ENCODE measurements at regions not wholly inside any gene's neighbourhood (a gene's known extent, or its start where the extent isn't known, plus 50 kb on each side); places are given as distances from the start of the nearest gene placed in this dataset.
"Not testable (repeated sequence)": the region's sequence is repeated elsewhere in the genome, so short reads cannot be mapped to it uniquely, and the experiment has no call there.

DNA sequence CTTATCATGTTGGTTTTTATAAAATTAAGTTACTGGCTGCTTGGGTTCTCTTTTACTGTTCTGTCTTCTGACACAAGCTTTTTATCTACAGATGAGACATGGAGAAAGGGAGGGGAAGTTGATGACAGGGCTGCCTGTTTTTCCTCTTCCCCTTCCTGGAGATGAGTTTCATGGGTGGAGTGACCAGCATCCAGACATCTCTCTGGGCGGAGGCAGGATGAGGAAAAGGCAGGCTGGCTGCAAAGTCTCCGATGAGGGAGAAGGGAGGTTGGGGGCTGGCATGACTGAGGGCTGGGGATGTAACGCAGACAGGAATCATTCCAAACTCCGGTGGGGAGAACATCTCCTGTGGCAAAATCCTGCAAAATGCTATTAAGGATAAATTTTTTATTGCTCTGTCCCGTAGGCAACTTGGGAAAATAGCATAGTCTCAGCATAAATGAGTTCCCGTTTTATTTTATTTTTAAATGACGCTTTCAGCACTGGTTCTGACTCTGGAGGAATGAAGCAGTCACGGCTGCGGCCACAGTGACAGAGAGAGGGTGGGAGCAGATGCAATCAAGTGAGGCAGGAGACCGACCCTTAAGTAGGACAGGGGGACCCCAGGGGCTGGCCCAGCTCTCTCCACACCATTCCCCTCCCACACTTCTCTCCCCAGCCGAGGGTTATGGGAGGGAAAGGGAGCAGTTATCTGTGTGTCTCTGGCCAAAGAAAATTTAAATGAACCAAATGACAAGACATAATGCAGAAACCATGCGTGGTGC, 108.8 kb upstream of the PMEPA1 start:
- no peak for DNase-seq (ENCODE audit: extremely low read depth, low read depth, low spot score)

DNA sequence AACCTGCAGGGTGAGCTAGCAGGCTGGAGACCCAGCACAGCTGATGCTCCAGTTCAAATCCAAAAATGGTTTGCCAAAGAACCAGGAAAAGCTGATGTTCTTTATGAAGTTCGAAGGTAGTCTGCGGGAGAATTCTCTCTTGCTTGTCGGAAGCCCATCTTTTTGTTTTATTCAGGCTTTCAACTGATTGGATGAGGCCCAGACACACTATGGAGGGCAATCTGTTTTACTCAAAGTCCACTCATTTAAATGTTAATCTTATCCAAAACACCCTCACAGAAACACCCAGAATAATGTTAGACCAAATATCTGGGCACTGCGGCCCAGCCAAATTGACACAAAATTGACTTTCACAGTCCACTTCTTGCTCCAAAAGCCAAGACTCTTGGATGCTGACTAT, 105.6 kb upstream of the PMEPA1 start:
- DNase-seq (ENCODE audit: extremely low read depth, low read depth, low spot score): no peak

DNA sequence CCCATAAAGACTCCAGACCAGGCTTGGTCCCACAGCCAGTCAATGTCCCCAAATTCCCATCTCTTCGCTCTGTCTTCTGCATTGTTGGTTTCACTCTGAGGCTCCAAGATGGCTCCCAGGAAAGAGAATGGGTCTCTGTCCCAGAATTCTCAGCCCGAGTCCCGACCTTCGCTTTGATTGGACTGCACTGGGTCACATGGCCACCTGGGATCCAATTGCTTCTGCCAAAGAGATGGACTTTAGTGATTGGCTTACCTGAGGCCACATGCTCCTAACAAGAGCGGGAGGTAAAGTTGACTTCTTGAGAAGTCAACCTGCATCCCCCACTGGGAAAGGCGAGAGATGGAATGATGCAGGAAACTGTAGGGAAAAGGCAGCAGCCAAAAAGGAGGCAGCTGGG, 104.7 kb upstream of the PMEPA1 start:
- DNase-seq (ENCODE audit: extremely low read depth, low read depth, low spot score): no peak

DNA sequence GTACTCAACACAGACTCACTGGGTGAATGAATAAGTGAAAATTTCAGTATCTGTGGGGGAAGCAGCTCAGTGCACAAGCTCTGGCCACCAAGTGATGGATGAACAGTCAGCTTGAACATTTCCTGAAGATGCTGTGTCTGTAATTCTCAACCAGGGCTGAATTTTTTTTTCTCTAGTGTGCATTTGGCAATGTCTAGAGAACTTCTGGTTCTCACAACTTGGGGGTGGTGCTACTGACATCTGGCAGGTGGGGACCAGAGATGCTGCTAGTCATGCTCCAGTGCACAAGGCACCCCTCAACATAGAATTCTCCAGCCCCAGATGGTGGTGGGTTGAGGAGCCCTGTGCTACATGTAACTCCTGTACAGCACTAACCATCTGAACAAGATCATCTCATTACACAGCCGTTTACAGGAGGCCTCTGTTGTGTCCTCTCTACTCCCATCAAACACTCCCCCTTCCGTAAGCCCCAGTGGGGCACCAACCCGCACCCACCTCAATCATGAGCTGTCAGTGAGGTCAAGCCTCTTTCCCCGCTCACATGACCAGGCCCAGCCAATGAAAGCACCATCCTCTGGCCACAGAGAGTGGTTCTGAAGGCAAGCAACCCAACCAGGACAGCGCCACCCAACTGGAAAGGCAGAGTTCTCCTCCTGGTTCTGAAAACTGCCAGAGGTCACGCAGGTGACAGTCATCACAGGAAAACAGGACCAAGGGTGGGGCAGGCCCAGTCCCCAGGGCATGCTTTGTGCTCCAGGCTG, 103.9 kb upstream of the PMEPA1 start:
- no peak for DNase-seq (ENCODE audit: extremely low read depth, low read depth, low spot score)

DNA sequence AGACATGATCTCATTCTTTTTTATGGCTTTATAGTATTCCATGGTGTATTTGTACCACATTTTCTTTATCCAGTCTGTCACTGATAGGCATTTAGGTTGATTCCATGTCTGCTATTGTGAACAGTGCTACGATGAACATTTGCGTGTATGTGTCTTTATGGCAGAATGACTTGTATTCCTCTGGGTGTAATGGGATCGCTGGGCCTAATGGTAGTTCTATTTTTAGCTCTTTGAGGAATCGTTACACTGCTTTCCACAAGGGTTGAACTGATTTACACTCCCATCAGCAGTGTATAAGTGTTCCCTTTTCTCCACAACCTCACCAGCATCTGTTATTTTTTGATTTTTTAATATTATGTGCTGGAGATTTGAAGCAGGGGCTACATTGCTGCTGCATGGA, 102.8 kb upstream of the PMEPA1 start:
- DNase-seq (ENCODE audit: extremely low read depth, low read depth, low spot score): not testable (repeated sequence)

DNA sequence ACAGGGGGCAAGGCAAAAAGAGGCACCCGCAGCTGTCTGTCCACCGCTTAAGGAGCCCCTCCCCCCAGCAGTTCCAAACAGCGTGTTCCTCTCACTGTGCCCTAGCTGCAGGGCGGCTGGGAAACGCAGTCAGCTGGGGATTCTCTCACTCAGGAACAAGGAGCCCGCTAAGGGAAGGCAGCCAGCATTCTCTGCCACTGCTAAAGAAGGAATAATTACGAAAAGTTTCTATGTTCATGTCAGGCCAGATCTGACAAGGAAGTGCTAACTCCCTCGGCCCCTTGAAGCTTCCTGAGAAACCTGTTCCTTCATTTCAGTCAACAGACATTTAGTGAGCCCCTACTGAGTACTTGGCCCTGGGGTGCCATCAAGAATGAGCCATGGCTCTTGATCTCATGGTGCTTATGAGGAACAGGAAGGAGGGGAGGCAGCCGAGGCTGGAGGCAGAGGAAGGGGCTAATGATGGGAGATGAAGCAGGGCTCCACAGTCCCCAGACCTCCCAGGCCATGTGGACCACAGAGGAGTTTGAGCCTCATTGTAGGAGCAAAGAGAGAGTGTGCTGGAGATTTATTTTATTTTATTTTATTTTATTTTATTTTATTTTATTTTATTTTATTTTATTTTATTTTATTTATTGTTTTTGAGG, 101.7 kb upstream of the PMEPA1 start:
- DNase-seq (ENCODE audit: extremely low read depth, low read depth, low spot score): no peak

DNA sequence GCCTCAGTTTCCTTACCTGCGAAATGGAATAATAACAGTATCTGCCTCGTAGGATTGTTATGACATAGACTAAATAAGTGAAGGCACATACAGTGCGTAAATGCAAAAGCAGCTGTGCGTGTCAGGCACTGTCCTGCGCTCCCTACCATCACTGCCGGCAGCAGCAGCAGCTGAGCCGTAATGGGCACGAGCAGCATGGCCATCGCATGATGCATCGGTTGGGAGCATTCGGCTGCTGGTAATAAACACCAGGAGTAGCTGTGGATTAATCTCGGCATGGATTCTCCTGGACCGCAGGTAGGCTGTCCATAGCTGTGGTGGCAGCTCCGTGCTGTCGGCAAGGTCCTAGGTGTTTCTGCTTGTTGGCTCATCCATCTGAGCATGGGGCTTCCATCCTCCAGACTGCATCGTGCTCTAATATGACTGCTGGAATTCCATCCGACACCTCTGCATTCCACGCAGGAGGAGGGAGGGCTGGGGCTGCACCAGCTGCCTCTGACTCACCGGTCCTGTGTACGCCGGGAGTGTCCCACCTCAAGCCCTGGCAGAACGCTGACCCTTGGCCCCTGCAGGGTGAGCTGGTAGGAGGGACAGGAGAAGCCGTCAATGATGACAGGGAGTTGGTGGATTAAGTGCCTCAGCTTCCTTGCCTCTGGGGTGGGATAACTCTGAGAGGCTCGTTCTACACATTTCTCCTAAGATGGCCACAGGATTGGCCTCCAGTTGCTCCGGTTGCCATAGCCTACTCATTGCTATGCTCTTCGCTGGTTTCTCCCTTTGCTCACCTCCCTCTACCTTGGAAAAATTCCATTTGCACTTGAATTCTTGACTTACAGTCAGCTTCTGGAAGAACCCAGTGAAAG, 100.9 kb upstream of the PMEPA1 start:
- no peak for DNase-seq (ENCODE audit: extremely low read depth, low read depth, low spot score)

DNA sequence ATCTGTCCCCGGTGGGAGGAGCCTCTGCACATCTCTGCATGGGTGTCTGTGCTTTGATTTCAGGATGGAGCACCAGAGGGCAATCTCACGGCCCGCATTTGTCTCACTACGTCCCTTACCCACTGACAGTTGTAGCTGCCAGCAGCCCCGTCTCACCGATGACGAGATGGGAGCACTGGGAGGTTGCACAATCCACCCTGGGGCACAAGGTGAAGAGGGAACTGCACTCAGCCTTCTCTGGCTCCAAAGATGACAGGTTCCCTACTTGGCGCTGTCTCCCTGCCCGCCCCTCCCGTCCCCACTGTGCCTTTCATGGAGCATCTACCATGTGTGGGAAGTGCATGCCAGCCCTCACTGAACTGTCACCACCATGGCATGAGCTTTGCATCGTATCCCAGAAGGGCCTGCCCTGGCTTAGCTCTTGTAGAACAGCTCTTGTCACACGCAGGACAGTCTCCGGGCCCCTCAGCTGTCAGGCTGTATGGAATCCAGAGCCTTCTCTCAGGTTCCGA, 99.9 kb upstream of the PMEPA1 start:
- DNase-seq (ENCODE audit: extremely low read depth, low read depth, low spot score): no peak

DNA sequence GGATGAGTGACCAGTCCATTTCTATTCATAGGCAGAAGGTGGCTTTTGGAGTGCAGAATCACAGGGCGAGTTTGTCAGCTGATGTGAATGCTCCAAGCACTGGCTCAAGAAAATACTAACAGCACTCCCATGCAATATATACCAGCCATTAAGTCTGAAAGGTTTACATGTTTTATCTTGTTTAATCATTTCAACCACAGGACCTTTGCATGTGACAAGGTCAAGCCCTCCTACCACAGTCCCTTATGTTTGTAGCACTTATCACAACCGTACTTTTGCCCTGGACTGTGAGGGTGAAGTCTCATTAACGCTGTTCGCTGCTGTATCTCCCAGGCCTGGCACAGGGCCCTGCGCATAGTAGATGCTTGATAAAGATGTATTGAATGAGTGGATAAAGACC, 99.3 kb upstream of the PMEPA1 start:
- no peak for DNase-seq (ENCODE audit: extremely low read depth, low read depth, low spot score)

DNA sequence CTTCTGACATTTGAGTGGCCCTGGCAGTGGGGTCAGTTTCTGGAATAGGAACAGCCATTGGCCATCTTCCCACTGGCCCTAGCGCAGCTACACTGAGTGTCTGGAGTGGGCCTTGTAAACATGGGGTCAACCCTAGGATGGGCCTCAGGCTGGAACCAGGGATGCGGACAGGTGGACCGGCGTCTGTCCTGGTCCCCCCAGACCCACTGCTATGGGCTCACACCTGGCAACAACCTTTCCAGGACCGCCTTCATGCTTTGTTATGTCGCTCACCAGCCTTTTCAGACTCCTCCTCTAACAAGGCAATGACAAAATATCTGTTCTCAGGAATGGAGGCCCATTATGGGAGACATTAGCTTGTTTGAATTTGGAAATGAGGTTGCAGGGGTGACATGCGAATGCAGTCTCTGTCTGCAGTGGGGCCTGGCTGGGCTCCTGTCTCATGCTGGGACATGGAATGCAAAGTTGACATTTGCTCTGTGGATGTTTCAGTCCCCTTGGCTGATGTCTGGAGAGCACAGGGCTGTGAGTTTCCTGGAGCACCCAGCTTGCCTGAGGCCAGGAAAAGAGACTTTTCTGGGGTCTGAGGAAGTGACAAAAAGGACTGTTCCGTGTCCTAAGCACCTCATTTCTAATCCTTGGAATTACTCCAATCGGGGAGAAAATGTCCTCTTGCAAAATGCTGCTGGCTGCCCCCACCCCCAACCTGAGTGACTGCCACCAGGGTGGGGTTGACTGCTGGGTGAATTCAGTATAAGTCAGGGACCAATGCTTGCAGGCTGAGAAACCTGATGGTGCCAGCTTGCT, 98.7 kb upstream of the PMEPA1 start:
- no peak for DNase-seq (ENCODE audit: extremely low read depth, low read depth, low spot score)

DNA sequence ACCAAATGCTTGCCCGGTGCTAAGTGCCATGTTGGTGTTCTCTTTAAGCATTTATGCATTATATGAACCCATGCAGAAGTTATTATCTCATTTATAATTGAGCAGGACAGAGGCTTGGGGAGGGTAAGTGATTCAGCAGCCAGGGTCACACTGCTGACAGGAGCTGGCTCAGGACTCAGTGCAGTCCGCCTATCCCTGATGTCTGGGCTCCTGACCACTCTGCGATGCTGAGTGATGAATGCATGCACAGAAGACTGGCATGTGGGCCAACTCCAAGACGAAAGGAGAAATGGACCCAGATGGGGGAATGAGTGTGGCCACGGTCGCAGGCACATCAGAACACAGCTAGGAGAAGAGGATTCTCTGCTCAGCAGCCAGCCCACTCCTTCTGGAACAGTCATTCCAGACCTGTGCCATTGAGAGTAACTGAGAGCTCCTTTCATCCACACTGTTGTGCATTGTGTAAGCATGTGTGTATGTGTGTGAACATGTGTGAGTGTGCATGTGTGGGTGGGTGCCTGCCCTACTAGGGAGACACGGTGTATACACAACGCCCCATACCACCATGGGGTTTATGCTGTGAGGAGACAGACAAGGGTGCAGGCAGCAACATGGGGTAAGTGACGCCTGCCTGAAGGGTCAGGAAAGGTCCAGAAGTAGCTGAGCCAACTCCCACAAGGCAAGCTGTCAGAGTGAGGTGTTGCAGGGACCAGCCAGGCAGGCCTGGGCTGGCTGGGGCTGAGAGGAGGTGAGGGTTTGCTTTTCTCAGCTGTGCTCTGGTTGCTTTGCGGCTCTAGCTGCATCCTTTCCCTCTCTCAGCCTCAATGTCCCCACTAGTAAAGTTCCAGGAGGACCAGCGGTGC, 97.8 kb upstream of the PMEPA1 start:
- no peak for DNase-seq (ENCODE audit: extremely low read depth, low read depth, low spot score)

DNA sequence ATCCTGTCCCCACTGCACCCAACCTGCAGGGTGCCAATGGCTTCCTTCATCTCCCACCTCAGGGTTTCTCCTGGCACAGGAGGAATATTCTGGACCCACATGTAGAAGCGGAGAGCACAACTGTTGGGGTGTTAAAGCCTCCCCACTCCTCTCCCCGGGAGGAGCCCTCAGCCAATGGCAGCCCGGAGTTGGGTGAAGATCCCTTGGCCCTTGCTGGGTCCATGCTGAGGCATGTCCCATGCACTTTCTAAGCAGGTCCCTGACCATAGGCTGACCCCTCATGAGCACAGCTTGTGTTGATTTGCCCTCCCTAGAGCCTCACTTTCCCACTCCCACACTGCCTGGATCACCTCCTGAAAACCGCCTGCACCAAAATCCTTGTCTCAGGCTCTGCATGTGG, 97.2 kb upstream of the PMEPA1 start:
- DNase-seq (ENCODE audit: extremely low read depth, low read depth, low spot score): no peak

DNA sequence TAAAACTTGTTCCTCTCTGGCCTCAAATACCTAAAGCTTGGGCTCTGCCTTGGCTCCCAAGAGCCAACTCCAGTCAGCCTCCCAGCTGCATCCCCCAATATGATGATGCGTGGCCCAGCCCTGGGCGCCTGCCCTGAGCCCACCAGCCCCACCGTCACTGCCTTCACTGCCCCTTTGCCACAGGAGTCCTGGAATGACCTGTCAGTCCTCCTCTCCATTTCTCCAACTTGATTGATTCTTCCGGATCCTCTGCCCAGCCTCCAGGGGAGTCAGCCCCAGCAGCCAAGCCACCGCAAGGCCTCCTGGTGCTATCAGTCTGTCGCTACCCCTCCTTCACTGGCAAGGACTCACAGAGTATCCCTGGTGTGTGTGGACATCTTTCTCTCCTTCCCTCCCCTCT, 96.7 kb upstream of the PMEPA1 start:
- no peak for DNase-seq (ENCODE audit: extremely low read depth, low read depth, low spot score)

DNA sequence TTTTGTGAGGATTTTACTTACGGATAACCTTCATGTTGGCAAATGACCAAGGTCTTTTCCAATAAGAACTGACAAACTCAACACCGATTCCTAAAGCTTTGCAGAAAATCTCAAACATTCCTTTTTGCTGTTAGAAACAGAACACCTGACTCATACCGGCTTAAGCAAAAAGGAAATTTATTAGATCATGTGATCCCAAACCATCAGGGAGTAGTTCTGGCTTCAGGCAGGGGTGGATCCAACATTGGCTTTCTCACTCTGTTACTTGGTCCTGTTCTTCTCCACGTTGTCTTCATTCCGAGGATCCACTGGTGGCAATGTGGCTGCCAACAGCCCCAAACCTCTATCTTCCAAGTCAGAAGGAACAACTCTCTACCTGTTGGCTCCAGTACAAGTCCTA, 95.9 kb upstream of the PMEPA1 start:
- no peak for DNase-seq (ENCODE audit: extremely low read depth, low read depth, low spot score)

DNA sequence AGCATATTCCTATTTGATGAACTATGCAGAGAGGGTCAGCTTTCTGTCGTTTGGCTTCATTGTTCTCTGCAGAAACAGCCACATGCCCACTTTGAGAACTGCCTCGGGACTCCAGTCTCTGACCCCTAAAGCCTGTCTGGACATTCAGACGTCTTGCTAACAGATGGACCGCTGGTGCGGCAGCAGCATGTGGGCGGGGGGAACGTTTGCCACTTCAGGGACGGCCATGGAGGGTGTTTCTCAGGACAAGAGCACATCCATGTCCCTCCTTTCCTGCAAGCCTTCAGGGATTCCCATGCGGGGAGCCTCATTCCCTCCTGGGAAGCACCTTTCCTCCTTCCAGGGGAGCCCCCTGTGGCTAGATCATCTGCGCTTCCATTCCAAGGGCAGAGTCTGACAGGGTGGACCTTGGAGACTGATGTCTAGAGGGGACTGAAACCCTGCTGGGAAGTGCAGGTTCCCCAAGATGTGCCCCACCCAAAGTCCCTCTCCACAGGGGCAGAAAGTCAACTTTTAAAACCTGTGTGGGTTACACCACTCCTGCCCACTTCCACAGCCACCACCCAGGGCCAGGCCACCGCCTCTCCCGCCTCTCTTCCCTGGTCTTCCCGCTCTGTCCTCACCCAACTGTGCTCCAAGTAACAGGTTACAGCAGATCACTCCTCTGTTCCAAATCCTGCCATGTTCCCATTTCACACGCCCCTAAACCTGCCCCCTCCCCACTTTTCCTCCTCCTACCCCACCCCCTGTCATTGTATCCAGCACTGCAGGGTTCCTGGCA, 94.8 kb upstream of the PMEPA1 start:
- no peak for DNase-seq (ENCODE audit: extremely low read depth, low read depth, low spot score)

DNA sequence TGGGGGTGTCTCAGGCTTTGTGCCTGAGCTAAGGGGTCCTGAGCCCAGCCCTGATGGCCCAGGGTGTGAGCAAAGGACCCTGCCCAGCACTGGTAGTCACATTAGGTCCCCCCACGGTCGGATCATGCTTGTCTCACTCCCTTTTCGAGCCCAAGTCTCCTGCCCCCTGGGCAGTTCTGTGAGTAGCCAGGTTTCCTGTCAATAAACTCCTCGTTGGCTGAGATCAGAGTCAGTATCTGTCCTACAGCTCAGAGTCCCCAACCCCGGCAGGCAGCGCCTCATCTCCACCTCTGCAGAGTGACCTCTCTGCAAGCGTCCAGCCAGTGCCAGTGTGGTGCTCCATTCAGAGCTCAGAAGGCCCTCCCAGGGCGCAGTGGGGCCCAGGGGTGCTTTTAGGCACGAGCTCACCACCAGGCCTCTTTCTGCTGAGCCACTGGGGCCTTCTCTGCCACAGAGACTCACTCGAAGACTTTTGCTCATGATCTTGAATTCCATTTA, 93.7 kb upstream of the PMEPA1 start:
- DNase-seq (ENCODE audit: extremely low read depth, low read depth, low spot score): no peak

DNA sequence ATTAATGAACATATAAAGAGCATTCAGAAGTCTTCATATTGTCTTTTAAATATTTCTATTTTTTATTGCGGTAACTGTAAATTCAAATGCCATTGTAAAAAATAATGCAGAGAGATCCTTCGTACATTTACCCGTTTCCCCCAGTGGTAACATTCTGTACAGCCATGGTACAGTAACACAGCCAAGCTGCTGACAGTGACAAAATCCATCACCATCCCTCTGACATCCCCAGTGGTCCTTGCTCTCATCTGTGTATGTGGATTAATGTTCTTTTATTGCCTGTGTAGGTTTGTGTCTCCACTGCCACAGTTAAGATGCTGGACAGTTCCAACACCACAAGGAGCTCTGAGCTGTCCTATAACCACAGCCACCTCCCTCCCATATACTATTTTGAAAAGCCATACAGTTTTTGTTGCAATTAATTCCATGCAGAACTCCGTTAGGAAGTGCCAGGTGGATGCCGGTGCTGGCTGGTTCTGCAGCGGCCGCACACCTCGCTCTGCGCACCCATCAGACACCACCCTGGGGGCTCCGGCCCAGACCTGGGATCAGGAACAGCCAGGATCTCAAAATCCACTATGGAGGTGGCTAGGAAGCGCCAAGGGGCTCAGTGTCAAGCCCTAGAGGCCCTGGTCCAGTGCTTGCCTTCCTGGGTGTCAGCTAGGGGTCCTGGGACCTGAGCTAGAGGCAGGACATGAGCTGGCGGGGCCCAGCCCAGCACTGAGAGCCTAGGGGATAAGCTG, 93.1 kb upstream of the PMEPA1 start:
- no peak for DNase-seq (ENCODE audit: extremely low read depth, low read depth, low spot score)

All from glomerular endothelial cell (primary cell).